ENCODE measurements at regions not wholly inside any gene's neighbourhood (a gene's known extent, or its start where the extent isn't known, plus 50 kb on each side); places are given as distances from the start of the nearest gene placed in this dataset.

- ATAC-seq (ENCODE audit: low read depth) (no peak), DNase-seq (no peak)
- Mint-ChIP-seq H3K36me3 (ENCODE audit: low read depth) (no peaks in the 10 kb centered on the region), H3K9me3 (no peaks in the 10 kb centered on the region), H3K4me1 (no peaks in the 10 kb centered on the region), H3K4me3 (no peak overlapping the region), H3K27ac (no peak overlapping the region), H3K27me3 (peaks cover 5% of the 10 kb centered on the region)
- TF ChIP-seq CTCF (IDR thresholded peaks at IDR 0.05), result no peak
- intact Hi-C loops (cut with micrococcal nuclease), result loop anchor here (1.0 kb wide), 1 partner anchor 41 kb away; no protein-coding TSS in a partner anchor
- CTCF ChIA-PET, result no interaction called here
- POLR2A ChIA-PET, result no interaction called here
These were observed 414.5 kb downstream of the REEP3 start for GRCh38 chr10:63935705-63936104.

- no peak for ATAC-seq (ENCODE audit: low read depth)
- H3K27me3 Mint-ChIP-seq, result no peaks in the 10 kb centered on the region
These were observed 419.2 kb downstream of the REEP3 start for GRCh38 chr10:63940277-63940922.

GRCh38 chr10:63964406-63964805 is 443.2 kb downstream of the REEP3 start:
- no peak for TF ChIP-seq CTCF (IDR thresholded peaks at IDR 0.05)
- no peaks in the 10 kb centered on the region for H3K36me3 Mint-ChIP-seq (ENCODE audit: low read depth)
- no peak overlapping the region for H3K27ac Mint-ChIP-seq
- DNase-seq (no peak), ATAC-seq (ENCODE audit: low read depth) (no peak)
- H3K27me3 Mint-ChIP-seq, result peaks cover 24% of the 10 kb centered on the region
- ChIA-PET POLR2A (no interaction called here), CTCF (no interaction called here)
- H3K9me3 Mint-ChIP-seq, result peaks cover 2% of the 10 kb centered on the region
- no peaks in the 10 kb centered on the region for H3K4me1 Mint-ChIP-seq
- no peak overlapping the region for H3K4me3 Mint-ChIP-seq
- intact Hi-C loops (cut with micrococcal nuclease), result no loop called here

More at GRCh38 chr10:63940277-63940922, 419.2 kb downstream of the REEP3 start:
- Mint-ChIP-seq H3K4me3 (no peak overlapping the region), H3K27ac (no peak overlapping the region), H3K36me3 (ENCODE audit: low read depth) (no peaks in the 10 kb centered on the region), H3K4me1 (no peaks in the 10 kb centered on the region), H3K9me3 (no peaks in the 10 kb centered on the region)
- ChIA-PET CTCF (no interaction called here), POLR2A (no interaction called here)
- DNase-seq, result no peak
- intact Hi-C loops (cut with micrococcal nuclease), result no loop called here
- no peak for TF ChIP-seq CTCF (IDR thresholded peaks at IDR 0.05)

GRCh38 chr10:63965846-63966245 is 444.6 kb downstream of the REEP3 start:
- Mint-ChIP-seq H3K4me1 (no peaks in the 10 kb centered on the region), H3K36me3 (ENCODE audit: low read depth) (no peaks in the 10 kb centered on the region), H3K27me3 (peaks cover 26% of the 10 kb centered on the region), H3K4me3 (no peak overlapping the region), H3K27ac (no peak overlapping the region), H3K9me3 (peaks cover 7% of the 10 kb centered on the region)
- ChIA-PET POLR2A (no interaction called here), CTCF (interaction anchor here (1.0 kb wide), 1 partner anchor 10 kb away, joined by 3 read pairs; no protein-coding TSS in a partner anchor)
- no peak for TF ChIP-seq CTCF (IDR thresholded peaks at IDR 0.05)
- ATAC-seq (ENCODE audit: low read depth), result no peak
- DNase-seq, result no peak
- intact Hi-C loops (cut with micrococcal nuclease), result no loop called here

GRCh38 chr10:63972949-63973827 is 452.0 kb downstream of the REEP3 start:
- no peaks in the 10 kb centered on the region for H3K36me3 Mint-ChIP-seq (ENCODE audit: low read depth)
- no peak overlapping the region for H3K27ac Mint-ChIP-seq
- no peak for TF ChIP-seq CTCF (IDR thresholded peaks at IDR 0.05)
- DNase-seq (no peak), ATAC-seq (ENCODE audit: low read depth) (no peak)
- POLR2A ChIA-PET, result no interaction called here
- peaks cover 7% of the 10 kb centered on the region for H3K9me3 Mint-ChIP-seq
- peaks cover 7% of the 10 kb centered on the region for H3K27me3 Mint-ChIP-seq
- CTCF ChIA-PET, result no interaction called here
- peaks cover 4% of the 10 kb centered on the region for H3K4me1 Mint-ChIP-seq
- H3K4me3 Mint-ChIP-seq, result no peak overlapping the region
- intact Hi-C loops (cut with micrococcal nuclease), result no loop called here
